Osteoblast (primary cell): ENCODE measurements at regions not wholly inside any gene's neighbourhood (a gene's known extent, or its start where the extent isn't known, plus 50 kb on each side); places are given as distances from the start of the nearest gene placed in this dataset.

ENCODE experiments used
- DNase-seq: peaks from one replicate; pipeline ENCODE4 v3.0.0; 2011; ENCODE audit warnings: low spot score, mixed read lengths; ENCODE audit not compliant: insufficient read length; ENCODE audit errors: missing footprints
- H2AFZ ChIP-seq: 2 replicates; pipeline ENCODE4 v1.6.0; 2011; ENCODE audit warnings: mild to moderate bottlenecking, low read length
- H3K27ac ChIP-seq: 2 replicates; pipeline ENCODE4 v1.5.1; 2011; ENCODE audit warnings: mild to moderate bottlenecking, low read depth, low read length, moderate library complexity
- H3K27me3 ChIP-seq: 2 replicates; pipeline ENCODE4 v1.6.0; 2012; ENCODE audit warnings: mild to moderate bottlenecking, control low read depth, inconsistent platforms, low read length, moderate library complexity; ENCODE audit not compliant: insufficient read depth
- H3K36me3 ChIP-seq: 2 replicates; pipeline ENCODE4 v1.5.1; 2011; ENCODE audit warnings: mild to moderate bottlenecking, low read length, control low read depth, moderate library complexity; ENCODE audit not compliant: insufficient read depth
- H3K4me1 ChIP-seq: 2 replicates; pipeline ENCODE4 v1.5.1; 2011; ENCODE audit warnings: mild to moderate bottlenecking, low read length, control low read depth, moderate library complexity; ENCODE audit not compliant: insufficient read depth
- H3K4me2 ChIP-seq: 2 replicates; pipeline ENCODE4 v1.6.0; 2011; ENCODE audit warnings: mild to moderate bottlenecking, low read length; ENCODE audit not compliant: insufficient read depth
- H3K4me3 ChIP-seq: fragments of 200-600 bp; sonication (generic); 3 replicates; pipeline ENCODE4 v1.5.1; 2012; ENCODE audit warnings: mild to moderate bottlenecking, low read length, inconsistent platforms; ENCODE audit not compliant: insufficient read depth
- H3K79me2 ChIP-seq: 2 replicates; pipeline ENCODE4 v1.6.0; 2012; ENCODE audit warnings: mild to moderate bottlenecking, low read length, control low read depth, inconsistent platforms; ENCODE audit not compliant: insufficient read depth
- H3K9me3 ChIP-seq: 2 replicates; pipeline ENCODE4 v1.5.1; 2011; ENCODE audit warnings: low read depth, low read length, control low read depth
- H4K20me1 ChIP-seq: 2 replicates; pipeline ENCODE4 v1.6.0; 2012; ENCODE audit warnings: mild to moderate bottlenecking, low read length, control low read depth; ENCODE audit not compliant: insufficient read depth
- TF ChIP-seq, protein P1 (sequence below): IDR thresholded peaks from 2 replicates; pipeline ENCODE4 v1.5.1; 2011; ENCODE audit warnings: mild to moderate bottlenecking, low read depth, low read length, moderate library complexity; ENCODE audit errors: extremely low read depth

DNA sequence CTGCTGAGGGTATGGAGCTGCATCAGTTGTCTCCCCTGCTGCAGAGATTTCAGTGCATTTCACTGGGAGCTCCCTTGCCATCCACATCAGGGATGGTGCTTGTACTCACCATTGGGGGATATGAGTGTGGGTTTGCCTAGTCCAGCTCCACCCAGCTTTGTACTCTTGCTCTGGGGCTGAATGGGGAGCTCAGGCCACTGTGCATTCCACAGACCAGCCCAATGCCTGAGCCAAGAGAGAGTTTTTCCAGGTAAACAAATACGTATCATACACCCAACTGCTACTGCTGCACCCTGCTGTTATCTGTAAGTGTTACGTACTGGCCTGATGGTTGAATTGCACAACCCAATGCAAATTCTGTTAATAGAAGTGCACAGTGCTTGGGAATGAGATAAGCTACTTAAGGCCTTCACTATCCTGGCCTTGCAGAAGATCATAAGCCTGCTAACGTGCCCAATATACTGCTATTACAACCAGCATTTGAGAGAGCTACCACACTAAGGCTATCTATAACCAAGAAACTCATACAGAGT lies 205.0 kb upstream of the DMD start:
- Histone ChIP-seq H3K27ac (no peak overlapping the region), H3K27me3 (no peaks in the 10 kb centered on the region), H3K4me3 (no peak overlapping the region), H3K9me3 (no peaks in the 10 kb centered on the region), H3K36me3 (no peaks in the 10 kb centered on the region), H3K4me1 (no peaks in the 10 kb centered on the region), H3K4me2 (no peak overlapping the region), H4K20me1 (no peaks in the 10 kb centered on the region), H3K79me2 (no peaks in the 10 kb centered on the region), H2AFZ (no peak overlapping the region)
- TF ChIP-seq, protein P1, sequence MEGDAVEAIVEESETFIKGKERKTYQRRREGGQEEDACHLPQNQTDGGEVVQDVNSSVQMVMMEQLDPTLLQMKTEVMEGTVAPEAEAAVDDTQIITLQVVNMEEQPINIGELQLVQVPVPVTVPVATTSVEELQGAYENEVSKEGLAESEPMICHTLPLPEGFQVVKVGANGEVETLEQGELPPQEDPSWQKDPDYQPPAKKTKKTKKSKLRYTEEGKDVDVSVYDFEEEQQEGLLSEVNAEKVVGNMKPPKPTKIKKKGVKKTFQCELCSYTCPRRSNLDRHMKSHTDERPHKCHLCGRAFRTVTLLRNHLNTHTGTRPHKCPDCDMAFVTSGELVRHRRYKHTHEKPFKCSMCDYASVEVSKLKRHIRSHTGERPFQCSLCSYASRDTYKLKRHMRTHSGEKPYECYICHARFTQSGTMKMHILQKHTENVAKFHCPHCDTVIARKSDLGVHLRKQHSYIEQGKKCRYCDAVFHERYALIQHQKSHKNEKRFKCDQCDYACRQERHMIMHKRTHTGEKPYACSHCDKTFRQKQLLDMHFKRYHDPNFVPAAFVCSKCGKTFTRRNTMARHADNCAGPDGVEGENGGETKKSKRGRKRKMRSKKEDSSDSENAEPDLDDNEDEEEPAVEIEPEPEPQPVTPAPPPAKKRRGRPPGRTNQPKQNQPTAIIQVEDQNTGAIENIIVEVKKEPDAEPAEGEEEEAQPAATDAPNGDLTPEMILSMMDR, result no peak
- DNase-seq, result peak; percentile 1

DNA sequence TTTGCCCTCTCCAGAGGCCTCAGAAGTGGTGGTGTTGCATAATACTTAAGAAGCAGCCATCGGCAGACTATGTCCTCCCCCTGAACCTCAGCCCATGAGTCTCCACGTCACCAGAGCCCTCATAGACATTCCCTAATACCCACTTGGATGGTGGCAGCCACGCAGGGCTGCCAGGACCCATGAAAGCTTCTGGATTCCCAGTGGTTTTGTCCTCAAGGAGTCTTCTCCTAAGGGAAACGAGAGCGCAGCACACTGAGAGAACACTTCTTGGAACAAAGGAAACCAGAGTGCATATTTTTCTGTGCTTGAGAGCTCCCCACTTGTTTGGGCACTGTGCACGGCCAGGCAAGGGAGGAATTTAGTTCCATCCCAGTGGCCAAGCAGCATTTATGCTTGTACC lies 204.1 kb upstream of the DMD start:
- peak; percentile 1 for DNase-seq
- H3K27me3 ChIP-seq, result no peaks in the 10 kb centered on the region
- no peak overlapping the region for H3K4me2 ChIP-seq
- no peak overlapping the region for H3K27ac ChIP-seq
- TF ChIP-seq, protein P1, result no peak
- no peak overlapping the region for H2AFZ ChIP-seq
- no peaks in the 10 kb centered on the region for H3K36me3 ChIP-seq
- no peaks in the 10 kb centered on the region for H3K9me3 ChIP-seq
- H4K20me1 ChIP-seq, result no peaks in the 10 kb centered on the region
- no peak overlapping the region for H3K4me3 ChIP-seq
- no peaks in the 10 kb centered on the region for H3K4me1 ChIP-seq
- no peaks in the 10 kb centered on the region for H3K79me2 ChIP-seq

DNA sequence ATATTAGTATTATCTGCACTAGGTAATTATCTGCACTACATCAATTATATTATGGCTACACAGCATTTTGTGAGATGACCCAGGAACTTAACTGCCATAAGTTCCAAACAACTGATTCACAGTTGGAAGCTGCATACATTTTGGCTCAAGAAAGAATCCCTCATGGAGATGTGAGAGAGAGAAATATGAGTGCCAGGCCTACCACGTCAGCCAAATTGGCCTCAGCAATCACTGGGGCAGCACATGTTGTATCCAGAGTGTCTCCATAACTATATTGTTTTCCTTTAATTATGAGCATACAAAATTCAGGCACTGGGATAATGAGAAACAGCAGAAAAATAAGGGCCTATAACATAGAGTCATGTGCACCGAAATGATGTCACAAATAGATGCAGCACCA lies 174.2 kb upstream of the DMD start:
- H3K27ac ChIP-seq, result no peak overlapping the region
- no peak overlapping the region for H3K4me3 ChIP-seq
- no peaks in the 10 kb centered on the region for H3K9me3 ChIP-seq
- H4K20me1 ChIP-seq, result no peaks in the 10 kb centered on the region
- TF ChIP-seq, protein P1, result no peak
- DNase-seq, result no peak
- H3K36me3 ChIP-seq, result no peaks in the 10 kb centered on the region
- no peaks in the 10 kb centered on the region for H3K4me1 ChIP-seq
- H3K4me2 ChIP-seq, result no peak overlapping the region
- H3K27me3 ChIP-seq, result no peaks in the 10 kb centered on the region
- no peaks in the 10 kb centered on the region for H3K79me2 ChIP-seq
- no peak overlapping the region for H2AFZ ChIP-seq

DNA sequence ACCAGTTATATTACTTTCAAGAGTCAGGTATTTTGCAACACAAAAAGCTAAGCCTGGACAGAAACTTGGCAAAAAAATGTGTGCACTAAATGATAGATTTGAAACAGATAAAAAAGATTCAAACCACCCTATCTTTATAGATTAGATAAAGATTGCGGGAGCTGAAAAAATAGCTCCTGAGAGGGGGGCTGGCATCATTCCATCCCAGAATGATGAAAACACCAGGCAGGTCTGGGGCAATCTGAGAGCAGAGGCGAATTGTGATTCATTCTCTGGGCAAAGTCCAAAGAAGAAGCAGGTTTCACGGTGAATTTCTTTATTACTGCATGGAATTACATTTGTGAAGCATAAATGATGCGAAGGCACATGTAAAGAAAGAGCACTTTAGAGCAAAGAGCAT lies 168.5 kb upstream of the DMD start:
- no peak for DNase-seq
- H3K79me2 ChIP-seq, result no peaks in the 10 kb centered on the region
- H3K27ac ChIP-seq, result no peak overlapping the region
- H2AFZ ChIP-seq, result no peak overlapping the region
- H3K4me2 ChIP-seq, result no peak overlapping the region
- H3K4me1 ChIP-seq, result no peaks in the 10 kb centered on the region
- H3K36me3 ChIP-seq, result no peaks in the 10 kb centered on the region
- H3K27me3 ChIP-seq, result no peaks in the 10 kb centered on the region
- H3K9me3 ChIP-seq, result no peaks in the 10 kb centered on the region
- no peak overlapping the region for H3K4me3 ChIP-seq
- H4K20me1 ChIP-seq, result no peaks in the 10 kb centered on the region
- TF ChIP-seq, protein P1, result no peak
